GM21423 (cell line): ENCODE measurements at regions not wholly inside any gene's neighbourhood (a gene's known extent, or its start where the extent isn't known, plus 50 kb on each side); places are given as distances from the start of the nearest gene placed in this dataset.
A peak's percentile ranks its signal among the peaks of the same experiment; 100 is the strongest.
"Not testable (repeated sequence)": the region's sequence is repeated elsewhere in the genome, so short reads cannot be mapped to it uniquely, and the experiment has no call there.

ENCODE experiments used
- ATAC-seq: cut with Tn5 transposase; IDR thresholded peaks from one replicate; pipeline ENCODE4 v1.9.1; 2021; ENCODE audit warnings: mild to moderate bottlenecking, moderate library complexity; ENCODE audit not compliant: unreplicated experiment

DNA sequence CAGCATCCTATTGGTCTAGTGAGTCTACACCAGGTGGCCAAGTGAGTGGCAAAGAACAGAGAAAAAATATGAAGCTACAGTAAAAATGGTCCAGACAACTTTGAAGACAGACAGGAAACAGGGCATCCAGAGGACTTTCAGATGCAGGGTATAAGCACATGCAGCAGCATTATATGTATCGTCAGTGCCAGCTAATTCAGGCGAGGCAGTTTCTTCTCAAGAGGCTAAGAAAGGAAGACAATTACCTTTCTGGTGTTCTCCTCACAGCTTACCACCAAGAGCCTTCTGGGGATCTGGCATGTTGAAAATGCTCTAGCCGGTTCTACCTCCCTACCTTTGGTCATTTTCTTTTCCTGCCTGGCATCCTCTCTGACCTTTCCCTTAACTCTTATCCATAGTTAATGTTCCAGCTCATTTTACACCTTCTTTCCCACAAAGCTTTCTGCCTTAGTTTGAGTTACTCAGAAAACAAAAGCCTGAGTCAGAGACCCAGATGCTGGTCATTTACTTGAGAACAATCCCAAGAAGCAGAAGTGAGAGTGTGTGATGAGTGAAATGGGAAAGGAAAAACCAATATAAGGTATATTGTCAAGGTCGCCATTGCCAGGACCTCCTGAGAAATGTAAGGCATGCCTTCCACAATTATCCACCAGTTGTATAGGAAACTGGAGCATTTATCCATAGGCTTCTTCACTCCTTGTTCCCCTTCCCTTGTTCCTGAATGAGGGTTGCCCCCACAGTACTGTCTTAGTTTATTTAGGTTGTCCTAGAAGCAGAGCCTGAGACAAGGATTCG is 444.1 kb downstream of the PLPP3 start:
- ATAC-seq, result peak; percentile 49

DNA sequence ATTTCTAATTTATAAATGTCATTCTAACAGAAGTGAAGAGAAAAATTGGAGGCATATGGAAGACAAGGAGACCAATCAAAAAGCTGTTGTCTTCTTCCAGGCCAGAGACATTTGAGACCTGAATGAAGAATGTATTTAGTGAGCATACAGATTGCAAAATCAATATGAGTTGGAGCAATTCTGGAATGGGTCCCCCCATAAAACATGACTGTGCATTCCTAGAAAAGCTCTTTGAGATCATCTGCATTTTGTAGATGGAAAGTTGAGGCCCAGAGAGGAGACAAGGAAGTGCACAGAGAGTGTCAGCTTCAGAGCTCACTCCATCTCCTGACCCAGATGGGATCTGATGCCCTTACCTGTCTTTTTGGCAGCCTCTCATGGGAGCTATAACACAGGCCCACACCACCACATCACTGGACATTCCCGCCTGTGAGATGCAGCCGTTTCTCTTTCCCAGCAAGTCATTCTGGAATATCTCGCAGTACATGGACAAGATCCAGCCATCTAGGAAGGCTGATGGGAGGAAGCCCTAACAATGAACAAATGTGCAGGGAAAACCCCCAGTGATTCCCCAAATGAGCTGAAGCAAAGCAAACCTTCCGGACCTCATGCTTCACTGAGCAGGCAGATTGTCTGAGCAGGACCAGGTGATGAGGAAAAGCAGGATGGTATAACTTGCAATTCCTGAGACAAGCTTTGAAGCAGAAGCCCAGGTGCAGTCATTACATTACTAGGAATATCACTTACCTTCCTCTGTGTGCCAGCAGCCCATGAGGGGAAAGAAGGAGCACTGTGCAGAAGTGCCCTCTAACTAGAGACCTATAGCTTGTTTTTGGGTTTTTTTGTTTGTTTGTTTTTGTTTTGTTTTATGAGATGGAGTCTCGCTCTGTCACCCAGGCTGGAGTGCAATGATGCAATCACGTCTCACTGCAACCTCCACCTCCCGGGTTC is 445.6 kb downstream of the PLPP3 start:
- peak; percentile 49 for ATAC-seq

DNA sequence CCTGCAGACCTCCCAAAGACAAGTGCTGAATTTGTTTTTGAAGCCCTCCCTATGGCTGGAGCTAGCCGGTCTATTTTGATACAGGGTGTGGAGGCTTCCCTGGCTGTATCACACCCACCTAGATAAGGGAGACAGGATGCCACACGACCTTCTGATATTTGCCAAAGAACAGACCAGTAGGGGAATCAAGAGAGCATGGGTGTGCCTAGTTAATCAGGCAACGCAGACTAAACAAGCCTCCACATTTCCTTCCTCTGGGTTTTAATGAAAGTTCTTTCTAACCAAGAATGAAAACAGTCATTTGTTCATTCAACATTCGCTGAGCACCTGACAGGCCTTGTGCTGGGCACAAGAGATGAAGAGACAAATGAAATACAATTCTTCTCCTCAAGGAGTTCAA is 446.8 kb downstream of the PLPP3 start:
- no peak for ATAC-seq

DNA sequence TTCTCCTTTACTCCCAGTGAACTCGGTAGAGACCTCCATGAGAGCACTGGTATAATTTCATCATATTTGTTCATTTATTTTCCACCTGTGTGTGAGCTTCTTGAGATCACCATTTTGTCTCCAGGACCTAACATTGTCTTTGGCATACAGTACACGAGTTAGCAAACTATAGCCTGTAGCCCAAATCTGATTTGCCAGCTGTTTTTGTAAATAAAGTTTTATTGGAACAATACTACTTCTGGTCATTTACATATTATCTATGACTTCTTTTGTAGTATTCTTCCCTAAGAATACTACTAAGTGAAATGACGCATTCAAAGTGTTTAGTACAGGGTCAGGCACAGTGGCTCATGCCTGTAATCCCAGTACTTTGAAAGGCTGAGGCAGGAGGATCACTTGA is 449.5 kb downstream of the PLPP3 start:
- no peak for ATAC-seq

DNA sequence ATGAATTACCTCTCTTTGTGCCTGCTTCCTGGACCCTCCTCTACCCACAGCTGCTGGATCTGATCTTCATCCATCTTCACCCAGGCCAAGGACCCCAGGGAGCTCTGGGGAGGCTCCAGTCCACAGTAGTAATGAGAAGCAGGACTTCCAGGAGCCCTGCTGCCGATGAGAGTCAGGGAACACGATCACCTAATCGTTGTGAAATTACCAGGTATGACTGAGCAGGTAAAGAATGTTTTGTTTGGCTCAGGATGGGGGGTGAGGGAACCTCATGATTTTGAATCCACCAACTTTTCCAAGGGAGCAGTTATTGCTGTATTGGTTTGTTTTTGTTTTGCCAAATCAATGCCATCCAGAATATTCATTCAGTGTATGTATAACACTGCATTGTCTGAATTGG is 454.0 kb downstream of the PLPP3 start:
- ATAC-seq, result no peak

DNA sequence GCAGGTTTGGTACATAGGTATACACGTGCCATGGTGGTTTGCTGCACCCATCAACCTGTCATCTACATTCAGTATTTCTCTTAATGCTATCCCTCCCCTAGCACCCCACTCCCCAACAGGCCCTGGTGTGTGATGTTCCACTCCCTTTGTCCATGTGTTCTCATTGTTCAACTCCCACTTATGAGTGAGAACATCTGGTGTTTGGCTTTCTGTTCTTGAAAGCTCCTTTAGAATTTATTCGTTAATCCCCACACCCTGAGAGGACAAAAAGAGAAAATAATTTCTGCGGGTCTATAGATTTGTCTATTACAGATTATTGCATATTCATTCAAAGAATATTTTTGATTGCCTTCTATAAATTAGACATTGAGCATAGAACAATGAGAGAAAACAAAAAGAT is 455.5 kb downstream of the PLPP3 start:
- ATAC-seq, result no peak

DNA sequence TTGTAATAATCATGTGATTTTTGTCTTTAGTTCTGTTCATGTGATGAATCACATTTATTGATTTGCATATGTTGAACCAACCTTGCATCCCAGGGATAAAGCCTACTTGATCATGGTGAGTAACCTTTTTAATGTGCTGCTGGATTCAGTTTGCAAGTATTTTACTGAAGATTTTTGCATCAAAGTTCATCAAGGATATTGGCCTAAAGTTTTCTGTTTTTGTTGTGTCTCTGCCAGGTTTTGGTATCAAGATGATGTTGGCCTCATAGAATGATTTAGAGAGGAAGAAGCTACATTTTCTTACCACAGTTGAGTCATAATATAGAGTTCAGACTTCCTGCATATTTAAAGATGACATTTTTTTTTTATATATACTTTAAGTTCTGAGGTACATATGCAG is 455.9 kb downstream of the PLPP3 start:
- ATAC-seq, result no peak

DNA sequence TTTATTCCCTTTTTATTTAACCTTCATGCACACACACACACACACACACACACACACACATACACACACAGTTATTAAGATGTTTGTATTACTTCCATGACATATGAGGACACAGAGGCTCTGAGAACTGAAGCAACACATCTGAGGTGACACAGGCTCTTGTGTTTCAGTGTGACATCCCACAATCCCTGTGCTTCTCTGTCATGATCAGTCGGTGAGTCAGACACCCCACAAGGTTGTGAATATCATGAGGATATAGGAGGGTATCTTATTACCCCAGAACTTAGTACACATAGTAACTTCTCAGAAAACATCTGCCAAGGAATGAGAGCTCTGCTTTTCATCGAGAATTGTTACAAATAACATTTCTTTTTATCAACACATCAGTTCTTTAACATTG is 459.3 kb downstream of the PLPP3 start:
- no peak for ATAC-seq

DNA sequence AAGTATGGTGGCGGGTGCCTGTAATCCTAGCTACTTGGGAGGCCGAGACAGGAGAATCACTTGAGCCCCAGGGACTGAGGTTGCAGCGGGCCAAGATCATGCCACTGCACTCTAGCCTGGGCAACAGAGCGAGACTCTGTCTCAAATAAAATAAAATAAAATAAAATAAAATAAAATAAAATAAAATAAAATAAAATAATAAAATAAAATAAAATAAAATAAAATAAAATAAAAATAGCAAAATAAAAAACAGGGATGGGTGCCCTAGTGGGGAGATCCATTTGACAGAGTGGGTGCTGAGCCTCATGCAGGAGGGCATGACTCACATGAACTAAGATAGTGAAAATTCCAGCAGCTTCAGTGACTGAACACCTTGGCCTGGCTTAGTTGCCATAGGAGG is 460.7 kb downstream of the PLPP3 start:
- not testable (repeated sequence) for ATAC-seq

DNA sequence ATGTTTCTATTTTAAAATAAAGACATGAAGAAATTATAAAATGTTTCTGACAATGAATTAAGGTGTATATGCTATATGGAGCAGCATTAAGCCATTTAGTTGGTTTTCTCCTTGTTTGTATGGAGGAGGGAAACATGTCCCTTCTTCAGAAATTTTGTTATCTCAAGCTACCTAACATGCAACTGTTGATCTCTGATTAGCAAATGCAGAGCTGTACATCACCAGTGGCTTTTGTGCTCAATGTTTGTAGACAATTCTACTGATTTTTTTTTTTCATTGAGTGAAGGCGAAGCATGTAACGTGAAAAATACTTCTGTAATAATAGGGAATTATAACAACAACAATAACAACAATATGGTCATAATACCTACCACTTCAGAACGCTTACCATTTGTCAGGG is 463.7 kb downstream of the PLPP3 start:
- no peak for ATAC-seq

DNA sequence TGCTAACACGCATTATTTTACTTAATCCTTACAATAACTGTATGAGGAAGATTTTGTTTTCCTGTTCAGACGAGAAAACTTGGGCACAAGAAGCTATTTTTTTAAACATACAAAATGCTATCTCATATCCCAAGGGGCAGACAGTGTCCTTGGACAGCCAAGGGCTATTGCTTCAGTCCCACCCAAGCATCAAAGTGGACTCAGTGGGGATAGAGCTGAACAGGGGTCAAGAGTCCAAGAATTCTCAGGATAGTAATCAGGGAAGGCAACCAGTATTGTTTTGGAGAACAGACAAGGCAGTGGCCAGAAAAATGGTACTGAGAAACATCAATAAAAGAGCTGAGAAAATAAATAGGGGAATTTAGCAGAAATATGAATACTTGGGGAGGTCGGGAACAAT is 465.7 kb downstream of the PLPP3 start:
- no peak for ATAC-seq

DNA sequence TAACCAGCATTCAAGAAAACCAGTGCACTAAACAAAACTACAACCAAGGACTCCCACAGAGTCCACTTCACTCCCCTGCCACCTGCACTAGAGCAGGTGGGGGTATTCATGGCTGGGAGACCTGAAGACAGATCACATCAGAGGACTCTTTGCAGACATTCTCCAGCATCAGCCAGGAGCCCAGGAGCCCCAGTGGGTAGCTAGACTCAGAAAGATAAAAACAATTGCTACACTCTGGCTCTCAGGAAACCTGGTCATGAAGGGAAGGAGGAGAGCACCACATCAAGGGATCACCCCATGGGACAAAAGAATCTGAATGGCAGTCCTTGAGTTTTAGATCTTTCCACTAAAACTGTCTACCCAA is 472.1 kb downstream of the PLPP3 start:
- ATAC-seq, result no peak

DNA sequence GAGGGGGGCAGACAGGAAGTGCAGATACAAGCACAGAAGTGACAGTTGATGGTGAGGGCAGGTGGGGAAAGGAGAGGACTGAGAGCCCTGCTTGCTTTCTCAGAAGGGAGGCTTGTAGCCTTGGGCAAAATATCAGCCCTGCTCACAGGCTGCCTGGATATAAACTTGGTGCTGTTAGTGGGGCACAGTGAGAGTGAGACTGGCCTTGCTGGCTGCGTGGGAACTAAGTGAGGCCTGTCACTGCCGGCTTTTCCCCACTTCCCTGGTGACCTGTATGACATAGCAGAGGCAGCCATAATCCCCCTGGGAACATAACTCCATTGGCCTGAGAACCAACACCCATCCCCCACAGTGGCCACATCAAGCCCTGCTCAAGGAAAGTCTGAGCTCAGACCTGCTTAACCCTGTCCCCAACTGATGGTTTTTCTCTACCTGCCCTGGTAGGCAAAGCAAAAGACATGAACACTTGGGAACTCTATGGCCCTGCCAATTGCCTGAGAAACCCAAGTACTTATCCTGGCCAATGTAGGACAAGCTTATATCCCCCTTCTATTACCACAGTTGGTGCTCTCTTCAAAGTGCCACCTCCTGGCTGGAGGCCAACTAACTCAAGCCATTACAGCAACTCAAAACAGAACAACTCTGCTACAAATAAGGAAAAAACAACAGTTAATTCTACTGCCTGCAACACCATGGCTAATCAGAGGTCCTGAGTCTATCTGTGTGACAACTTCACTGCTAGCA is 472.7 kb downstream of the PLPP3 start:
- no peak for ATAC-seq

DNA sequence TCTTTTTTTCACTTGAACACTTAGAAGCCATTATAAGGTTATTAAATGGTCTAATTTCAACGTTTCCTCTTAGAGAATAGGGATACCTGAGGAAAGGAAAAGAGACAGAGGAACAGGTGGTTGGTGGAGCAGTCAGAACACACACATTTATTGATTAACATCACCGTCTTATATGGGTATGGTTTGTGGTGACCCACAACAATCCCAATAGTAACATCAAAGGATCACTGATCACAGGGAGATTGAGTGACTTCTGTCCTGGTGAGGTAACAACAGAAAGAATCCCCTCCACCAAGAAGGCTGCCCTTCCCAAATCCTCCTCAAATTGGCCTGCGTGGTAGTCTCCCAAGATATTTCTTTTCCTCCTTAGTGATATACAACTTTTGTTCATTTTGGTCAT is 474.0 kb downstream of the PLPP3 start:
- ATAC-seq, result no peak

DNA sequence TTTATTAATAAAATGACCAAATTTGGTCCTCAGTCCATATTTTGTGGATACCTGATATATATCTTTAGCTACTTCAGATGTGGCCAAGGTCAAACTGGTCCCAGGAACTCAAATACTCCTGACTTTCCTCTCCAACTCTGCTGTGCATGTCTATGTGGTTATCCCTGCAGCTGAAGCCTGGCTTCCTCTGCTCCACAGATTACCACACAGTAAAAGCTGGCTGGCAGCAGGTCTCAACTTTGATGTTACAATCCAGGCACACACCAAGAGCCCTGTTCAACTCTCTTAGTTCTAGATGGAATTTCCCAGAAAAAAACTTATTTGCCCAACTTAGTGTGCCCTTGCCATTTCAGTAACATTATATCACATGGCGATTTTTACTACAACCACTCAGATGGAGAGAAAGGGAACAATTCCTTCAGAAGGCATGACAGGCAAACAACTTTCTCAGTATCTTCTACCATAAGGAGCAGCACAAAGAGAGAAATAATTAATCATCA is 479.5 kb downstream of the PLPP3 start:
- no peak for ATAC-seq

DNA sequence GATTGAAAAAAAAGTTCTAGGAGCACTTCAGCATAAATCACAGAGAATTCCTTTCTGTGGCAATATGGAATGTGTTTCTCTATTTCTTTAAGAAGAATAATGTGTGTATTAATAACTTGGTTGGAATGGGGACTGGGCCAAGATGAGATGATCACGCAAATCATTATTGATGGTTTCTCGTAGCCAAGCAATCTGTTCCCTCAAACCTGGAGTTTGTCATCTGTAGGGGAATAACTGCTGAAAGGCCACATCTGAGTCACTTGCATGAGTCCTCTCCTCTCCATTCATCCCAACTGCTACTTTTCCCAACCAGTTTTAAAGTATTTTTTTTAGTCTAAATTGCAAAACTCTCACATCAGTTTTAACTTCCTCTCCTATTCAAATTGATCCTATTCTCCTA is 480.4 kb downstream of the PLPP3 start:
- ATAC-seq, result no peak

DNA sequence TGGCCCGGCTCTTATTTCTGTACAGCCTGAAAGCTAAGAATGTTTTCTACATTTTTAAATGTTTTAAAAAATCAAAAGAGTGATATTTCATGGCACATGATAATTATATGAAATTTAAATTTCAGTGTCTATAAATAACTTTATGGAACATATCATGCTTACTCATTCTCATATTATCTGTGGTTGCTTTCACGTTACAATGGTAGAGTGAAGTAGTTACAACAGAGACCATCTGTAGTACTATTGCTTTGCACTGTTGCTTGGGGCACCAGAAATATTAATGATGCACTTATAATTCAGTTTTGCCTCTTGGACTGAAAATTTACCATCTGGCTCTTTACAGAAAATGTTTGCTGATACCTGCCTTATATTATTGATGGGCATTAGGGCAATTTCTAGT is 481.6 kb downstream of the PLPP3 start:
- ATAC-seq, result no peak

DNA sequence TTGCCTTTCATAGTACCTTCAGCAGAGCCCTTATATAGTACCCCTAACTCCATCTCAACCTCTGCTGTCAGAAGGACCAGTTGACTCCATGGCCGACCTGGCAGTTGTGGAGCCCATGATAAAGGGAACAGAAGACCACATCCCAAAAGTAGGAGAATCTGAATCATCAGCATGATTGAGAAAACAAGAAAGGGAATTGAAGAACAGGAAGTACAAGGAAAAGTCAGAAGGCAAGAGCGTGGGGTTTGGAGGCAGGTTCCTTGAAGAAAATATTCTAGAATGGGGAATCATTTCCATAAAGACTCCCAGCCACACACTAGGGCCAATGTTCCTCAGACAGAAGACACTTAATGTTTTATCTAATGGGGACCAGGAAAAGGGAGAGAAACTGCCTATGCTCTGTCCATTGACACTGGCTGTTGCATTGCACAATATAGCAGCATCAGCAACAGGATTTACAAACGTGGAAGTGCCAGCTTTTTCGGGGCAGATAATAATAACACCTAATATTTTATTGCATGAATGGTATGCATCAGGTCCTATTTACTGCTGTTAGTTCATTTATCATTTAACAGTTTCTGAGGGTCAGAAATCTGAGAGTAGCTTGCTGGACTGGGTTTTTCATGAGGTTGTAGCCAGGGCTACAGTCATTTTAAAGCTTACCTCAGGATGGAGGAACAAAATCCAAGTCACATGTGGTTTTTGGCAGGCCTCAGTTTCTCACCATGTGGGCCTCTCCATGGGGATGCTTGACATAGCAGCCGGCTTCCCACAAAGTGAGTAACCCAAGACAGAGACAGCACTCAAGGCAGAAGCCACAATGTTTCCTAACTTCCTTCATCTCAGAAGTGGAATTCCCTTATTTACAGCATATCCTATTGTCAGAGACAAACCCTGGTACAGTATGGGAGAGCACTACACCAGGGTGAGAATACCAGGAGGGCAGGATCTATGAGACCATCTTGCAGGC is 483.4 kb downstream of the PLPP3 start:
- no peak for ATAC-seq

DNA sequence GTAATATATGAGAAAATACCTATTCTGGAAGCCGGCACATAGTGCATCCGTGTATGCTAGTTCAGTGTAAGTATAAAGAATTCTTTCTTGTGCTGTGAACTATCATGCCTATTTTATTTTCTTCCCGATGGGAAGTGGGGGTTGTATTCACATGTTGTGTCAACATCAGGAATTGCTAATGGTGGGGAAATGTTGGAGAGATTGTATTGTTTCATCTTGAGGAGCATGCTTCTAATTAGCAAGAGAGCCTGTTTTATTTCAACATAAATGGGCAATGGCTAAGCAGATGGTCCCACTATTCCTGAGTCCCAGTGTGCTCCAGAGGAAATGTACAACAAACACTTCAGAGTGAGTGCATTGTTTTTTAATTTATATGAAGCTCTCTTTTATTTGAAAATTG is 485.2 kb downstream of the PLPP3 start:
- no peak for ATAC-seq
